ENCODE measurements at regions not wholly inside any gene's neighbourhood (a gene's known extent, or its start where the extent isn't known, plus 50 kb on each side); places are given as distances from the start of the nearest gene placed in this dataset.

DNA sequence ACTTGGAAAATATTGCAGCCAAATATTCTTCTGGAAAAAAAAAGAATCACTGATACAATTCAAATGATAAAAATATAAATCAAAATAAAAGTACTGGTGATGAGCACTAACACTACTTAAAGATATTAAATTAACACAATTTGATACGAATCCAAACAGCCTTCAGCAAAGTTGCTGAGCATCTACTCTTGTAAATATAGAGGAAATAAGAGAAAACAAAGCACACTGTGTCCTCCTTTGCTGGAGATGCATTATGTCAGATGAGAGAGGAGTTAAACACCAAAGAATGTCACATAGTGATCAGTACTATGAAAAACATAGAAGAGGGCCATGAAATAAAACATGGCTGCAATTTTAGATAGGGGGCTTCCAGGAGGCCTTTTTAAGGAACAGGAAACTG, 177.4 kb upstream of the RNPC3 start:
- no peak for DNase-seq (ENCODE audit: low read depth)

DNA sequence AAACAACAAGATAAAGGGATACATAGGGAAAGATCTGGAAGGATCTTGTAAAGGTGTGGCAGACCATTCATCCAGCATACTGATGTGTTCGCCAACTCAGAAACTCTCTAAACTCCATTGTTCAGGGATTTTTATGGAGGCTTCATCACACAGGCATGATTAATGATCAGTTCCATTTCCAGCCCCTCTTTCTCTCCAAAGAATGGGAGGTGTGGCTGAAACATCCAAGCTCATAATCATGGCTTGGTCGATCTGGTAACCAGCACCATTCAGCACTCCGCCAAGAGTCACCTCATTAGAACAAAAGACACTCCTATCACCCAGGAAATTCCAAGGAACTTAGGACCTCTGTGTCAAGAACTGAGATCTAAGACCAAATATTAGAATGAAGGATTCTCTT, 180.6 kb upstream of the RNPC3 start:
- no peak for DNase-seq (ENCODE audit: low read depth)

DNA sequence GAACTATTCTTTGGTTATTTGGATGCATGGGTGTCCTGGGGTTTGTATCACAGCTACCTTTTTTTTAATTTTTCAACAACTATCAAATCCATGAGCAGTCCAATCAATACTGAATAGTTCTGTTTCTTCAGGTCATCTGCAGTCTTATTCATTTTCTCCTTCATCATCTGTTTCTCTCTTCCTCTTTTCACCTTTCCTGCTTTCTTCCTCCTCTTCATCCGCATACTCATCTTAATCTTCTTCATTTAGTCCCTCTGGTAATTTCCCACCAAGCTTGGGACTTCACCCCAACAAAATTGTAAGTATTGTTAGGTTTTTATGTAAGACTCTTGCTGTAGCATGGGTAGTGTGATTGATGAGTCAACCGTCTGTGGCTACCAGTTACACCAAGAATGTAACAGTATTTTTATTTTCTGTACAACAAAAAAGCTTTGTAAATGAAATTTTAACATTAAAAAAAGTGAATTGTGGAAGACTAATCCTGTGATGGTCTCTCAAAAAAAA, 184.1 kb upstream of the RNPC3 start:
- no peak for DNase-seq (ENCODE audit: low read depth)

DNA sequence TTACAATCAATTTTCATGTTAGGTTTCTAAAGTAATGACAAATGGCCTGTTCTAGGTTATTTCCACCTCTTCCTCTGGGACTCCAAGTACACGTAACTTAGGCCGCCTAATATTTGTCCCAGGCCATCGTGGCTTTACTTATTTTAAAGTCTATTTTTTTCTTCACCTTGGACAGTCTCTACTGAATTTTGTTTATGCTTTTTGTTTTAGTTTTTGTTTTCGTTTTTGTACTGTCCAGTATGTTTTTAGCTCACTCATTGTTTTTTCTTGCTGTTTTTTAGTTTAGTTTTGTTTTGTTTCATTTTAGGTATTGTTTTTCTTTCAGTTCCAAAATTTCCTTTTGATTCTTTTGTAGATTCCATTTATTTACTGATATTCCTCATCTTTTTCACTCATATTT, 187.7 kb upstream of the RNPC3 start:
- no peak for DNase-seq (ENCODE audit: low read depth)

DNA sequence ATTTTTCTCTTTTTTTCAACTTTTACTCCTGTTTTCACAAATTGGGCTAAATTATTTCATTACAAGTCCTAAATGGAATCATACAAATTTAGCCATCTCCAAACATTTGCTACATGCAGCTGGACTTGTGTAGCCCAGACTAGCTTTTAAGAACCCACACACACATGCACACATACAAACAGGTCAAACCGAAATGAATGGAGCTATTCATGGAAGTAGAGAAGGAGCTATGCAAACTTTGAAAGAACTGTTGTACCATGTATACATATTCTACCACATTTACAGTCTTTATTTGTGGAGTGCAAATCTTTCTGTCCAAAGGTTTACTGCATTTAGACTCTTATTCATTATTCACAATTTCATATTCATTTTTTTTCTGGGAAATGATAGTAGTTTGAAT, 189.1 kb upstream of the RNPC3 start:
- no peak for DNase-seq (ENCODE audit: low read depth)

GRCh38 chr1:103333141-103333540, 192.4 kb upstream of the RNPC3 start:
- DNase-seq (ENCODE audit: low read depth), result no peak

DNA sequence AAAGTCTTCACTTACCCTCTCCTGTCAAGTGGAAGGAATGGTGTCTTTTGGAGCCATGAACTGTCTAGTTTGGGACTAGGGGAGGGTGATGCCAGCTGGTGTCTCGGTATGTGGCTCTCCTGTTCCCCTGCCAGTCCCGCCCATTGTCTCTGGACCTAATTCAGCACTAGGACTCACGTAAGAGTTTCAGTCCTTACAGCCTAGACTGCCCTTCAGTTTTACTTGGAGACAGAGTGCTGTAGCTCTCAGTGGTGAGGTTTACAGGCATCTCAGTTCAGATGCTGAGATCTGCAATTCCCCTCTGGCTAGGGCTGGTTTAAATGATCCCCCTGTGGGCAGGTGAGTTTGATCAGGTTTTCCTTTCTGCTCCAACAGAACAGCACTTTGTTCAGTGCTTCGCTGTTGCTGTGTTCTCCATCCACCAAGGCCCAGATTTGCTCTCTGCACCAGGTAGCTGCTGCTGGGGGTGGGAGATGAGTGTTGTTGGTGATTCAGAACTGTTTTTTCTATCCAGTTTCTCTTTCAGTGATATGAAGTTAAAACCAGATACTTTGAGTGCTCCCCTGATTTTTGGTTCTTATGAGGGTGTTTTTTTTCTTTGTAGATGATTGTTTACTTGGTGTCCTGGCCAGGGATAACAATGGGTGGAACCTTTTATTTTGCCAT, 198.3 kb upstream of the RNPC3 start:
- DNase-seq (ENCODE audit: low read depth), result no peak

DNA sequence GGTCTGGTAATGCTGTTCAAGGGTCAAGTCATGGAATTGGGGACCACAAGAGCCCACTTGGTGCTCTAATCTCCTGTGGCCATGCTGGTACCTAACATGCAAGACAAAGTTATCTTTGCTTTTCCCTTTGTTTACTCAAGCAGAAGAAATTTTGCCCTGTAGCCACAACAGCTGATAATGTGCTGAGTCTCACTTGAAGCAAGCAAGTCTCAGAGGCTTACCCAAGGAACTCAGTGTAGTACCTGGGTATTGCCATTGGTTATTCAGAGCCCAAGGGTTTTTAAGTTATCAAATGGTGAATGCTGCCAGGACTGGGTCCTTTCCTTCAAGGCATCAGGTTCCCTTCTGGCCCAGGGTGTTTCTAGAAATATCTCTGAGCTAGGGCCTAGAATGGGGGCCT, 198.9 kb upstream of the RNPC3 start:
- DNase-seq (ENCODE audit: low read depth), result no peak

DNA sequence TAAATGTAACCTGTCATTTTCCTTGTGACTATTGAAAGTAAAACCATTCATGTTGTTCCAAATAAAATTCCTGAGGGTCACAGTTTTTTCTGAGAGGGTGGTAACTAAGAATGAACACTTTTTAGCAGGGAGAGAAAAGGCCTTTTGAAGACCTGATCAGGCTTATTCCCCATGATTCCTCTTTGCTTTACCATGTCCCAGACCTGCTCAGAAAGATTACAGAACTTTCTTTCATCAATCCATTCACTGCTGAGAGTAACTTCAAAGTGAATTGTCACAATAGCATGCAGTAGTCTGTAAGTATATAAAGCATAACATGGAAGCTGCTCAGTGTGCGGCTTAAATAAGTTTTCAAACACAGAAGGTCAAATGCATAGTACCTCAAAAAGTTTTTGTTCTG, 201.5 kb upstream of the COL11A1 start:
- DNase-seq (ENCODE audit: low read depth), result no peak

- no peak for DNase-seq (ENCODE audit: low read depth)
These were observed 199.4 kb upstream of the COL11A1 start for GRCh38 chr1:103307751-103308150.

GRCh38 chr1:103283841-103284669, 175.7 kb upstream of the COL11A1 start:
- DNase-seq (ENCODE audit: low read depth), result peak; percentile 71

- no peak for DNase-seq (ENCODE audit: low read depth)
These were observed 175.0 kb upstream of the COL11A1 start for GRCh38 chr1:103283371-103283770.

- peak; percentile 18 for DNase-seq (ENCODE audit: low read depth)
These were observed 167.4 kb upstream of the COL11A1 start for GRCh38 chr1:103275725-103276124.

DNA sequence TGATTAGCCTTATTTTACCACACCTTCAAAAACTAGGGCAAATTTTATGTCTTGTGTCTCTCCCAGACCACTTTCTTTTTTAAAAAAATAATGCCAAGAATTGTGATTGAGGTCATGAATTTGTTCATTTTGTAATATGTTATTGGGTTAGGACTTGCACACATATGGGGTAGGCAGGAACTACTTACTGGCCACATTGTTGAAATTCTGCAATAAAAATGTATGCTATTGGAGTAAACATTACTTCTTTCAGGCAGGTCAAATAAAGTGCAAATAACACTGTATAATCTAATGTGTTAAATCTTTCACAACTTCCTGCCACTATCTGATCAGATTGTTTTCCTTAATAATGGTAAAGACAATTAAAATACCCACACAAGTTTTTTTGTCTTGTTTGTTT, 166.6 kb upstream of the COL11A1 start:
- peak; percentile 34 for DNase-seq (ENCODE audit: low read depth)

DNA sequence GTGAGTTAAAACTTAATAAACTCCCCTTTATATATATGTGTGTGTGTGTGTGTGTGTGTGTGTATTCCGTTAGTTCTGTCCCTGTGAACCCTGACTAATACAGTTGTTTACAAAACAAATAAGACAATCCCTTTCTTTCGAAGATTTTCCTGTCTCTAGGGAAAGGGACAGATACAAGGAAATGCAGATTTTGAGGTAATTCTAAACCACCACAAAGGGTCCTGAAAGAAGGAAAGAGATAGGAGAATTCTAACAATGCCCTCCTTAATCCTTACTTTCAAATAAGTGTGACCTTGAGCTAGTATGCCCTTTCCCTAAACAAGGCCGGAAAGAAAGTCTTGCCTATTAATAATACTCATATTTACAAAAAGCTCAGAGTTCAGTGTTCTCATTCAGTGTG, 164.8 kb upstream of the COL11A1 start:
- no peak for DNase-seq (ENCODE audit: low read depth)

GRCh38 chr1:103271471-103271870, 163.1 kb upstream of the COL11A1 start:
- peak; percentile 86 for DNase-seq (ENCODE audit: low read depth)

DNA sequence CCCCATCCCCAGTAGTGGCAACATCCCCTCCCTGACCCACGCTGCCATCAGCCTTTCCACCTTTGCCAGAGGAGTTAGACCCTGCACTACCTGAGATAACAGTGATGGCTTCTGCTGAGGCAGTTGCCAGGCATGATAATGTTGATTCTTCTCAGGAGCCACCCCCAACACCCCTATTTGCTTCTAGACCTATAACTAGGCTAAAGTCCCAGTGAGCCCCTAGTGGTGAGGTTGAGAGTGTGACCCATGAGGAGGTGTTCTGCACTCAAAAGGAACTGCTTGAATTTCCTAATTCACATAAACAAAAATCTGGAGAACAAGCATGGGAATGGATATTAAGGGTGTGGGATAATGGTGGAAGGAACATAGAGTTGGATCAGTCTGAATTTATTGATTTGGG, 159.6 kb upstream of the COL11A1 start:
- DNase-seq (ENCODE audit: low read depth), result no peak

DNA sequence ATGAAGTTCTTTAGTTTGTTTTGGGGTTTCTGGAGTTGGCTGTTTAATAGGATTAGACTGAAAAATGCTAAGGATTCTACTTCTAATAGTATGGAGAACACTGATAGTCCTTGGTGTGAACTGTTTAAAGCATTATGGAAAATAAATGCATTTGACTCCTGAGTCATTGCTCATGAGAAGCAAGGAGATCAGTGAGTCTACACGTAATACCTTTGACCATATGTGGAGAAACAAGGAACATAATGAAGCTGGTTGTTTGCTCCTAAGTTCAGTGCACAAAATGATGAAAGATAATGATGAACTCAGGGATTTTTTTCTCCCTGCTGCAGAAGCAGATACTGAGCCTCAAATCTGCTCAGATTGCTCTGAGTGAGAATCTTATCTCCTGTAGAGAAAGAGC, 158.9 kb upstream of the COL11A1 start:
- DNase-seq (ENCODE audit: low read depth), result peak; percentile 73

- DNase-seq (ENCODE audit: low read depth), result peak; percentile 50
These were observed 157.7 kb upstream of the COL11A1 start for GRCh38 chr1:103266036-103266435.

- DNase-seq (ENCODE audit: low read depth), result peak; percentile 58
These were observed 157.2 kb upstream of the COL11A1 start for GRCh38 chr1:103265551-103265950.

DNA sequence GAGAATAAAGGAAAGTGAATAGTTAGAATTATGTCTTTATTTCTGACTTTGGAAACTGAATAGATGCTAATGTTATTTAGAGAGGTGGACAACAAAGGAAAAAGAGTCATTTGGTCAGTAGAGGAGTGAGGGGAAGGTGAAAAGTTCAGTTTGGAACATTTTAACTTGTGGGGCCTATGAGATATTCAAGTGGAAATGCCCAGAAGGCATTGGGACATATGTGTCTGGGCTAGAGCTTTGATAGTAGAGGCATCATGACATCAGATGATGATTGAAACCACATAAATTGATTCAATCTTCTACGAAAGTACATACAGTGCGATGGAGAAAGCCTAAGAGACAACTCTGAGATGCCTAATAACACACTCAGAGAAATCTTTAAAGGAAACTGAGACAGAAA, 151.7 kb upstream of the COL11A1 start:
- no peak for DNase-seq (ENCODE audit: low read depth)

DNA sequence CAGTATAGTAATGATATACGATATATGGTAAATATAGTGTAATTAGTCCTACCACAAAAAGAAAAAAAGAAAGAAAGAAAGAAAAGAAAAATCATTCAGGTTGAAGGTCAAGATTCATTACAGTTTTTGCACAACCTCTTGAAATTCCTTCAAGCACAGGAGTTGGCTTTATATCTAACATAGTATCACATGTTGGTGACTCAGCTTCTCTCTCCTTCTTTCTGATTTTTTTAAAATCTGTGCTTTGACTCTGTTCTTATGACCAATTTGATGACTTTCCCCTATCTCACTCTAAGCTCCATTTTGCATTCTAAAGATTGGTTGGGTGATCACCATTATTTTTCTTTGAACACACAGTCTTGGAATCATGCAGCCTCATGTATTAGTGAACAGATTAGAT, 148.2 kb upstream of the COL11A1 start:
- peak; percentile 84 for DNase-seq (ENCODE audit: low read depth)

GRCh38 chr1:103254691-103255090, 146.4 kb upstream of the COL11A1 start:
- DNase-seq (ENCODE audit: low read depth), result no peak

DNA sequence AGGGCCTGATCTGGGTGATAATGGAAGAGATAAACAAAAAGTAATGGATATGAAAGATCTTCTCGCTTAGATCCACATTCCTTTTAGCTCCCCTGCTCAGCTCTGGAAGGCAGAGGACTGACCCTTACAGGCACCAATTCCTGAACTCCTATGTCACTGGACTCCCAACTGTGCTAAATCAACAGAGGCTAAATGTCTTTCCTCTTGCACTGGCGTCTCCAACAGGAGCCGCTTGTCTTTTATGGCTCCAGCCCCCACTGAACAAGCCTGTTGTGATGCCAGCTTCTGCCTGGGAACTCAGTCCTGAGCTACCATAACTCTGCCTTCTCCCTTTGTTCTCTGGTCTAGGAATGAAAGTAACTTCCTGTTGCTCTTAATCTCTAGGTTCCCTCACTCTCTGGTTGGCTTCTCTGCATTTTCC, 142.1 kb upstream of the COL11A1 start:
- DNase-seq (ENCODE audit: low read depth), result peak; percentile 26
